H1 (cell line): ENCODE measurements at regions not wholly inside any gene's neighbourhood (a gene's known extent, or its start where the extent isn't known, plus 50 kb on each side); places are given as distances from the start of the nearest gene placed in this dataset.

Experiments used
- CTCF ChIA-PET: fragments of 300-600 bp; sonication (Branson Sonifier 250); formaldehyde crosslinking; loops from one replicate; lab custom pipeline; 2021; ENCODE audit not compliant: partially characterized antibody; lab: Charles Lee
- POLR2A ChIA-PET: fragments of 300-600 bp; sonication (Branson Sonifier 250); formaldehyde crosslinking; loops from one replicate; lab custom pipeline; 2021; ENCODE audit warnings: inconsistent platforms; ENCODE audit not compliant: partially characterized antibody; lab: Charles Lee
- DNase-seq, 2 experiments: peaks; one replicate each; pipeline versions ENCODE4 v3.0.0 to v3.0.0-alpha.2; 2010 to 2022; ENCODE audit warnings: low spot score in 2 of 2, low read depth in 1 of 2, mixed read lengths in 1 of 2
- FAIRE-seq: peaks from 2 replicates; lab custom pipeline; 2011; peaks lifted over from hg19 to GRCh38; lab: Jason Lieb, UNC
- H2AFZ ChIP-seq: 2 replicates; pipeline ENCODE4 v1.8.1; 2012; ENCODE audit warnings: low read length, inconsistent platforms
- H2AK5ac ChIP-seq: 2 replicates; pipeline ENCODE4 v1.6.1; 2013; ENCODE audit warnings: low read depth, low read length
- H2BK120ac ChIP-seq: replicated peaks from 2 replicates; pipeline ENCODE3; 2013; ENCODE audit warnings: low read depth, low read length, inconsistent platforms
- H2BK12ac ChIP-seq: 2 replicates; pipeline ENCODE4 v1.6.1; 2013; ENCODE audit warnings: low read depth, low read length
- H2BK15ac ChIP-seq: 2 replicates; pipeline ENCODE4 v1.6.1; 2013; ENCODE audit warnings: low read length
- H2BK20ac ChIP-seq: 2 replicates; pipeline ENCODE4 v1.6.1; 2013; ENCODE audit warnings: low read length
- H2BK5ac ChIP-seq: 2 replicates; pipeline ENCODE4 v1.6.1; 2013; ENCODE audit warnings: low read depth, low read length
- H3K14ac ChIP-seq: 2 replicates; pipeline ENCODE4 v1.6.1; 2013; ENCODE audit warnings: inconsistent platforms; ENCODE audit not compliant: insufficient read length
- H3K18ac ChIP-seq: 2 replicates; pipeline ENCODE4 v1.6.1; 2013; ENCODE audit warnings: low read length; ENCODE audit errors: extremely low read depth
- H3K23ac ChIP-seq: 2 replicates; pipeline ENCODE4 v1.6.1; 2013; ENCODE audit warnings: inconsistent platforms; ENCODE audit not compliant: insufficient read length
- H3K23me2 ChIP-seq: 2 replicates; pipeline ENCODE4 v1.6.1; 2013; ENCODE audit warnings: low read depth, low read length
- H3K27ac ChIP-seq: 2 replicates; pipeline ENCODE4 v1.6.1; 2011; ENCODE audit warnings: low read depth, low read length, inconsistent platforms
- H3K27me3 ChIP-seq, 4 experiments: replicated peaks in 1 of 4; 1 replicate in 1 of 4; 2 replicates in 3 of 4; pipeline versions ENCODE4 v1.6.1 to v1.8.1; 2011 to 2013; ENCODE audit warnings: low read length in 3 of 4, mild to moderate bottlenecking in 3 of 4, inconsistent platforms in 2 of 4, mixed read lengths in 2 of 4, moderate library complexity in 1 of 4; ENCODE audit not compliant: control insufficient read depth in 3 of 4, insufficient read depth in 3 of 4; ENCODE audit errors: extremely low read depth in 1 of 4
- H3K36me3 ChIP-seq, 4 experiments: 2 replicates each; pipeline versions ENCODE4 v1.6.1 to v1.8.1; 2011 to 2013; ENCODE audit warnings: mild to moderate bottlenecking in 4 of 4, low read length in 3 of 4, moderate library complexity in 2 of 4, control low read depth in 1 of 4, inconsistent platforms in 1 of 4; ENCODE audit not compliant: insufficient read depth in 4 of 4, control insufficient read depth in 2 of 4
- H3K4ac ChIP-seq: replicated peaks from 2 replicates; pipeline ENCODE3; 2013; ENCODE audit warnings: low read length, low read depth, mixed read lengths, inconsistent platforms; ENCODE audit not compliant: insufficient read length
- H3K4me1 ChIP-seq, 4 experiments: replicated peaks in 1 of 4; 1 replicate in 1 of 4; 2 replicates in 3 of 4; pipeline versions ENCODE4 v1.6.1 to v1.8.1; 2011 to 2013; ENCODE audit warnings: low read length in 3 of 4, inconsistent platforms in 2 of 4, mixed read lengths in 1 of 4; ENCODE audit not compliant: insufficient read depth in 4 of 4, control insufficient read depth in 3 of 4
- H3K4me2 ChIP-seq, 2 experiments: 2 replicates each; pipeline versions ENCODE4 v1.6.1 to v1.8.1; 2011 to 2013; ENCODE audit warnings: low read depth in 2 of 2, low read length in 2 of 2, control low read depth in 1 of 2, inconsistent platforms in 1 of 2, mild to moderate bottlenecking in 1 of 2; ENCODE audit not compliant: insufficient read depth in 1 of 2
- H3K4me3 ChIP-seq, 4 experiments: fragments of 200-600, 300-600 bp in 1 of 4; sonication (generic), shearing (Covaris generic), sonication (Bioruptor Twin) in 1 of 4; 2 replicates each; pipeline versions ENCODE4 v1.5.1 to v1.8.1; 2011 to 2016; ENCODE audit warnings: low read length in 4 of 4, low read depth in 3 of 4, control low read depth in 2 of 4, inconsistent platforms in 2 of 4, mild to moderate bottlenecking in 2 of 4, mixed read lengths in 1 of 4, moderate library complexity in 1 of 4; ENCODE audit not compliant: insufficient read depth in 2 of 4; ENCODE audit errors: extremely low read depth in 1 of 4
- H3K56ac ChIP-seq: replicated peaks from 2 replicates; pipeline ENCODE3; 2013; ENCODE audit warnings: low read depth, mild to moderate bottlenecking, mixed read lengths, low read length, inconsistent platforms; ENCODE audit not compliant: insufficient read length
- H3K79me1 ChIP-seq: 2 replicates; pipeline ENCODE4 v1.6.1; 2013; ENCODE audit warnings: low read depth, low read length, control low read depth
- H3K79me2 ChIP-seq, 2 experiments: 2 replicates each; pipeline versions ENCODE4 v1.6.1 to v1.8.1; 2012 to 2013; ENCODE audit warnings: low read length in 2 of 2, mild to moderate bottlenecking in 2 of 2, inconsistent platforms in 1 of 2; ENCODE audit not compliant: insufficient read depth in 2 of 2, control insufficient read depth in 1 of 2
- H3K9ac ChIP-seq, 4 experiments: replicated peaks in 1 of 4; 1 replicate in 1 of 4; 2 replicates in 3 of 4; pipeline versions ENCODE4 v1.6.1 to v1.8.1; 2011 to 2013; ENCODE audit warnings: low read depth in 3 of 4, low read length in 3 of 4, control low read depth in 2 of 4, mild to moderate bottlenecking in 2 of 4, moderate library complexity in 2 of 4, inconsistent platforms in 1 of 4; ENCODE audit errors: extremely low read depth in 1 of 4
- H3K9me3 ChIP-seq, 2 experiments: 2 replicates each; pipeline versions ENCODE4 v1.6.1 to v1.8.1; 2012 to 2013; ENCODE audit warnings: mild to moderate bottlenecking in 2 of 2, moderate library complexity in 2 of 2, control low read depth in 1 of 2, inconsistent platforms in 1 of 2, low read depth in 1 of 2, low read length in 1 of 2, mixed read lengths in 1 of 2; ENCODE audit not compliant: insufficient read depth in 2 of 2
- H4K20me1 ChIP-seq, 2 experiments: replicated peaks in 1 of 2; 2 replicates each; pipeline versions ENCODE3 to v1.8.1; 2011 to 2013; ENCODE audit warnings: inconsistent platforms in 2 of 2, low read length in 2 of 2, mild to moderate bottlenecking in 1 of 2; ENCODE audit not compliant: insufficient read depth in 2 of 2, control insufficient read depth in 1 of 2
- H4K5ac ChIP-seq: 2 replicates; pipeline ENCODE4 v1.6.1; 2013; ENCODE audit warnings: low read length, low read depth, mixed read lengths, inconsistent platforms; ENCODE audit not compliant: insufficient read length
- H4K8ac ChIP-seq: 2 replicates; pipeline ENCODE4 v1.8.0; 2013; ENCODE audit warnings: mild to moderate bottlenecking, moderate library complexity, low read length, inconsistent platforms; ENCODE audit not compliant: insufficient read depth; ENCODE audit errors: extremely low read depth
- H4K91ac ChIP-seq: replicated peaks from 2 replicates; pipeline ENCODE3; 2013; ENCODE audit warnings: low read length, mixed read lengths, inconsistent platforms; ENCODE audit not compliant: insufficient read length
- BRCA1 ChIP-seq: IDR thresholded peaks from 2 replicates; pipeline ENCODE4 v1.6.1; 2012; ENCODE audit warnings: low read depth, low read length, improper control_type of control experiment
- CHD2 ChIP-seq: IDR thresholded peaks from 2 replicates; pipeline ENCODE4 v1.6.1; 2012; ENCODE audit warnings: low read length, improper control_type of control experiment
- EP300 ChIP-seq, 2 experiments: IDR thresholded peaks; 1 replicate in 1 of 2; 2 replicates in 1 of 2; pipeline ENCODE4 v1.6.1; 2011 to 2012; ENCODE audit warnings: low read depth in 2 of 2, low read length in 2 of 2, mild to moderate bottlenecking in 2 of 2, borderline replicate concordance in 1 of 2, inconsistent platforms in 1 of 2, moderate library complexity in 1 of 2
- HDAC2 ChIP-seq, 2 experiments: fragments of 300-600 bp in 1 of 2; sonication (generic) in 1 of 2; IDR thresholded peaks; 2 replicates each; pipeline ENCODE4 v1.6.1; 2011 to 2012; ENCODE audit warnings: low read depth in 2 of 2, low read length in 2 of 2, mild to moderate bottlenecking in 2 of 2, moderate library complexity in 2 of 2, borderline replicate concordance in 1 of 2, inconsistent platforms in 1 of 2
- HDAC6 ChIP-seq: IDR thresholded peaks from one replicate; pipeline ENCODE4 v1.7.1; 2012; ENCODE audit warnings: low read depth, mild to moderate bottlenecking, inconsistent platforms, low read length, moderate library complexity
- KDM5A ChIP-seq: fragments of 200-600 bp; IDR thresholded peaks from 2 replicates; pipeline ENCODE4 v1.7.1; 2012; ENCODE audit warnings: mild to moderate bottlenecking, low read length, inconsistent platforms, mixed read lengths
- NRF1 ChIP-seq: IDR thresholded peaks from 2 replicates; pipeline ENCODE4 v1.6.1; 2011; ENCODE audit warnings: mild to moderate bottlenecking, low read depth, low read length, improper control_type of control experiment
- POLR2A ChIP-seq, 2 experiments: IDR thresholded peaks; 1 replicate in 1 of 2; 2 replicates in 1 of 2; pipeline ENCODE4 v1.6.1; 2011; ENCODE audit warnings: low read depth in 2 of 2, low read length in 2 of 2, mild to moderate bottlenecking in 2 of 2; ENCODE audit errors: control extremely low read depth in 1 of 2
- SAP30 ChIP-seq: fragments of 300-600 bp; sonication (generic); IDR thresholded peaks from 2 replicates; pipeline ENCODE4 v1.7.1; 2012; ENCODE audit warnings: low read length, moderate library complexity, mild to moderate bottlenecking, inconsistent platforms; ENCODE audit not compliant: insufficient read depth, insufficient replicate concordance
- SIRT6 ChIP-seq: IDR thresholded peaks from one replicate; pipeline ENCODE4 v1.7.1; 2012; ENCODE audit warnings: low read length, inconsistent platforms
- SIX5 ChIP-seq: IDR thresholded peaks from 2 replicates; pipeline ENCODE4 v1.6.1; 2011; ENCODE audit warnings: mild to moderate bottlenecking, low read depth, low read length
- TAF1 ChIP-seq: IDR thresholded peaks from 2 replicates; pipeline ENCODE4 v1.6.1; 2011; ENCODE audit warnings: mild to moderate bottlenecking, low read depth, low read length
- YY1 ChIP-seq: IDR thresholded peaks from 2 replicates; pipeline ENCODE4 v1.6.1; 2011; ENCODE audit warnings: low read depth, mild to moderate bottlenecking, low read length
- whole genome bisulfite sequencing, 2 experiments: shearing (Covaris generic) in 1 of 2; methylation state at CpG; one replicate each; pipeline versions ENCODE4 v1.1.6 to v1.1.7; 2013 to 2015; ENCODE audit warnings: low lambda C conversion rate in 2 of 2, mixed read lengths in 2 of 2, inconsistent platforms in 1 of 2, low coverage in 1 of 2, missing lambda C conversion rate in 1 of 2; ENCODE audit not compliant: insufficient replicate concordance in 2 of 2, insufficient coverage in 1 of 2, insufficient read length in 1 of 2; ENCODE audit errors: extremely low coverage in 1 of 2, missing lambda C conversion rate in 1 of 2; 5-methylcytosine and 5-hydroxymethylcytosine counted together
- TF ChIP-seq, protein P1 (sequence below): IDR thresholded peaks from 2 replicates; pipeline ENCODE4 v1.6.1; 2011; ENCODE audit warnings: low read length, improper control_type of control experiment

DNA sequence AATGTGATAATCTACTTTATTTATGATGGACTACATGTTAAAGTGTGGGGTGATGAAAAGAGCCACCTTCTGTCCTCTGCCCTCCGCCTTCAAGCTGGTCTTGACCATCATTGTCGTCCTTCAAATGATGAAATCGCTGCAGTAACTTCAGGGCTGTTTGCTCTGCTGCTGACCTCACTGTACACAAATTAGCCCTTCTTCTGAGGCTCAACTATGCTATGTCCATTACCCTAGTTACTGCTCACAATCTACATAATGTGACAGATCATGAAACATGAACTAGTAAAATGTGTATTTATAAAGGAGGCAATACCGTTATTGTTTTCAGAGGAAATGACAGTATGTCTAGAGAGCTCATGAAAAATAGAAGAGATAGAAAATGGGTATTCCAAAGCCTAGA is 145.9 kb downstream of the RFC3 start:
- Histone ChIP-seq H3K23me2 (no peaks in the 10 kb centered on the region), H4K5ac (no peak overlapping the region), H2BK12ac (no peak overlapping the region), H3K4me2 (no peak overlapping the region), H3K18ac (no peak overlapping the region), H3K79me2 (no peaks in the 10 kb centered on the region), H2AFZ (no peak overlapping the region), H3K23ac (no peak overlapping the region), H3K9ac (no peak overlapping the region), H2BK15ac (no peak overlapping the region), H3K4me1 (no peaks in the 10 kb centered on the region), H4K8ac (no peak overlapping the region), H2AK5ac (no peak overlapping the region), H3K4me3 (no peak overlapping the region), H3K4ac (no peak overlapping the region), H2BK20ac (no peak overlapping the region), H3K27me3 (no peaks in the 10 kb centered on the region), H3K14ac (no peak overlapping the region), H3K27ac (no peak overlapping the region), H3K36me3 (no peaks in the 10 kb centered on the region), H2BK120ac (no peak overlapping the region), H4K91ac (no peak overlapping the region), H3K79me1 (no peaks in the 10 kb centered on the region), H3K9me3 (no peaks in the 10 kb centered on the region; a peak in 2 of 4 replicates), H4K20me1 (no peaks in the 10 kb centered on the region), H3K56ac (no peak overlapping the region), H2BK5ac (no peak overlapping the region)
- DNase-seq (no peak), FAIRE-seq (no peak)
- 89% methylated on average over 4 of the region's 4 CpGs; no CpG with 5 or more reads in 1 of the 2 experiments for WGBS, 2 experiments
- CTCF ChIA-PET = interaction anchor here (0.7 kb wide), 1 partner anchor 42 kb away, joined by 3 read pairs; no protein-coding TSS in a partner anchor
- POLR2A ChIA-PET = no interaction called here
- no peak for TF ChIP-seq YY1
- TF ChIP-seq, protein P1, sequence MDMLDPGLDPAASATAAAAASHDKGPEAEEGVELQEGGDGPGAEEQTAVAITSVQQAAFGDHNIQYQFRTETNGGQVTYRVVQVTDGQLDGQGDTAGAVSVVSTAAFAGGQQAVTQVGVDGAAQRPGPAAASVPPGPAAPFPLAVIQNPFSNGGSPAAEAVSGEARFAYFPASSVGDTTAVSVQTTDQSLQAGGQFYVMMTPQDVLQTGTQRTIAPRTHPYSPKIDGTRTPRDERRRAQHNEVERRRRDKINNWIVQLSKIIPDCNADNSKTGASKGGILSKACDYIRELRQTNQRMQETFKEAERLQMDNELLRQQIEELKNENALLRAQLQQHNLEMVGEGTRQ = no peak
- no peak for TF ChIP-seq POLR2A (IDR thresholded peaks at IDR 0.05; ENCODE audit: control extremely low read depth in 1 of 2, low read depth in 2 of 2, low read length in 2 of 2)
- no peak for TF ChIP-seq KDM5A
- TF ChIP-seq CHD2 = no peak
- TF ChIP-seq EP300 (IDR thresholded peaks at IDR 0.05; ENCODE audit: borderline replicate concordance in 1 of 2, low read depth in 2 of 2, low read length in 2 of 2) = no peak
- no peak for TF ChIP-seq SIRT6
- TF ChIP-seq SIX5 = no peak
- TF ChIP-seq SAP30 = no peak
- TF ChIP-seq HDAC2 (IDR thresholded peaks at IDR 0.05; ENCODE audit: borderline replicate concordance in 1 of 2, low read depth in 2 of 2, low read length in 2 of 2) = no peak
- no peak for TF ChIP-seq NRF1
- no peak for TF ChIP-seq BRCA1
- TF ChIP-seq HDAC6 = no peak
- no peak for TF ChIP-seq TAF1
